DMS79 treated with DMSO at 0.1 percent for 48 hours (cell line): ENCODE measurements at regions not wholly inside any gene's neighbourhood (a gene's known extent, or its start where the extent isn't known, plus 50 kb on each side); places are given as distances from the start of the nearest gene placed in this dataset.

Source experiments
- DNase-seq: peaks from one replicate; lab custom pipeline; 2025; lab: John Stamatoyannopoulos, UW

DNA sequence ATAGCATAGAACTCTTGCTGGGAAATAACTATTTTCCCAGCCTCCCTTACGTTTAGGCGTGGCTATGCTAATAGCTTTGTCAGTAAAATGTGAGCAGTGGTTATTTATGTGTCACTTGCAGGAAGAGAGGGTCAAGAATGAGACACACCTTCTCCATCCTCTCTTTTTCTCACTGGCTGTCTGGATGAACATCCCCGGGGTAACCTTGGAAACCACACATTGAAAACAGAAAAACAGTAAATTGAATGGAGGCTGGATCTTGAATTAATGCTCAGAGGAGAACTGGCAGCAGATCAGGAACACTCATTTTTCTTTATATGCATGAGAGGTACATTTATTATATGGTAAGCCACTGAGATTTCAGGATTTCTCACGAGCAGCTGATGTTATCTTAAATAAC, 127.6 kb downstream of the DNAJB9 start:
- DNase-seq = no peak

DNA sequence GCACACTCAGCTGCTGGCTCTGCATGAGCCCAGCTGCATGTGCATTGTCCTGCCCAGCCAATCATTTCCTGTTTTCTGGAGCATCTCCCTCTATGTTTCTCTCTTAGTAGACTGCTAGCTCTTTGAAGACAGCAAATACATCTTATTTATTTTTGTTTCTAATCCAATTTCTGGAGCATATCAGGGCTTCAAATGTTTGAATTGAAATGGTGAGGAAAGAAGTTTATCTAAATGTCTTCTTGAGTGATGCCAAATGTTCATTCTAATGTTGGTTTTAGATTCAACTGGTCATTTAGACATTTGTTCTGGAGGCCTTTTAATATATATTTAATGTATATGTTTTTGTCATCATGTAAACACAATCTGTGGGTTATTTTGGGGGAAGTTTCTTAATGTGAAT, 141.9 kb downstream of the DNAJB9 start:
- DNase-seq = no peak

DNA sequence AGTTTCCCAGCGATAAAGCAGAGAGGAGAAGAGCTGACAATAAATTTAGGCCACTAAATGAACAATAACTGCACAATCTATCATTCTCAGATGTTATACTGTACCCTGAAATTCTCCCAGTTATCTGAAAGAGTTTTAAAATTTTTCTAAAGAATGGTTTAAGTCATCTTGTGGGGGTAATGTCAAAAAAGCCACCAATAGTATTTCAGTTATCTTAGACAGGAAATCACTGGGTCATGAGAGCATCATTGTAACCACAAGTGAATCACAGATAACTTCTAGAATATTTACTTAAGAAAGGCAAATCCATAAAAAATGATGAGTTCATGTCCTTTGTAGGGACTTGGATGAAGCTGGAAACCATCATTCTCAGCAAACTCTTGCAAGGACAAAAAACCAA, 147.1 kb downstream of the DNAJB9 start:
- DNase-seq = no peak

DNA sequence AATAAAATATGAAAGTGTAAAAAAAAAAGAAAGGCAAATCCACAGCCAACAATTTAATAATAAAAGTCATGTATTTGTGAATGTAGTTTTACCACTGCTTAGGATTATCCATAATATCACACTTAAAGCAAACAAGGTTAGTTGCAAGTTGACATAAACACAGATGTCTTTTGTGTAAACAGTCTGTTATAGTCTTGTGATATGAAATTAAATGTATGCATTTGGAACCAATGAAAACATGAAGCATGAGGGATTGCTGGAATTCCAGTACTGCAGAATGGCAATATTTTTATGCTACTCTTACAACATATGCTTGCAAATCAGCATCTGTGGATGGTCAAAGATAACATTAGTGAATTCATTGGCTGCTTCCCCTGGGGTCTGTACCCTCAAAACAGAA, 148.1 kb downstream of the DNAJB9 start:
- no peak for DNase-seq

DNA sequence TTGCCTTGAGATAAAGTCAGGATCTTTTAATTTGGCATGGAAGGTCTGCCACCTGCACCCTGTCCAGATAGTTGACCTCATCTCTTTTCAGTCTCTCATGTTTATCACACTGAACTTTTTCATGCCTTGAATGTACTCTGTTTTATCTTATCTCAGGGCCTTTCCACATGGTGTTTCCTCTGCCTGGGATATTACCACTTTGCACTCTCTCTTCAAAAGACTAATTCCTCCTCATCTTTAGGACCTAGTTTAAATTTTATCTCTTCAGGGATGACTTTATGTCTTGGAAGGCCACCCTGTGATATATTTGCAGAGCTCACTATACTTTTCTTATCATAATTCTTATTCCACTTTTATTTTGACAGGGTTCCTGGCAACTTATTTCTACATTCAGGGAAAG, 150.0 kb downstream of the DNAJB9 start:
- no peak for DNase-seq

DNA sequence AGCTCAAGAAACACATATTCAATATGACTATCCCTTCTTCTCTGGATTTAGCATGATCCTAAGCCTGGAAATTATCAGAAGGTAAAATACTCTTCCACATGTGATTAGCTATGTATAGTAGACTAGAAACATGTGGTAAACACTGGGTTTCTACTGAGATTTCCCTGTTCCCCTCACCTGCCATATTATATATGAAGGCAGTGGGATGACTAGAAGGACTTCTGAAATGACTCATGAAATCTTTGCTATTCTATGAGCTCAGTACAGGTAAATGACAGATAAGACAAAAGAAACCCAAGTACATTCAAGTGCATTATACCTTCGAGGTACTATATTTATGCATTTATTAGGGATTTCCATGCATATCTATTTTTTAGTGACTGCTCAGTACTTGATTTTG, 152.9 kb downstream of the DNAJB9 start:
- DNase-seq = no peak

DNA sequence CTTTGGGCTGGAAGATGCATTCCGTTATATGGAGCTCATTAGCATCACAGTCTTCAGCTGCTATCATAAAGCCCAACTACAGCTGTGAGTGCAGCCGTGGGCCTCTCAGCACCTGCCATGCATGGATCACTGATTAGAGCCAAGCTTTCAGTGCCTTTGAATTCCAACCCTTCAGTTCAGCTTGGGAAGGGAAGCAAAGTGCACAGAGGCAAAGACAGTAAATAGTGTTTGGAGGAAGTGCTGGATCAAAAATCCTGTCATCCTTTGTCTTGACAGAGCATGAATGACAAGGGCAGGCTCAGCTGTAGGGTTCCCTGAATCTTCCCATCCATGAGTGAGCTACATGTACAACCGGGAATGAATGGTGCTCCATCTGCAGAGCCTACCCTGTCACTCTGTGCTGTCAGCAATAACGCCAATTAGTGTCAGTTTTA, 153.7 kb downstream of the DNAJB9 start:
- peak; percentile 33 for DNase-seq

DNA sequence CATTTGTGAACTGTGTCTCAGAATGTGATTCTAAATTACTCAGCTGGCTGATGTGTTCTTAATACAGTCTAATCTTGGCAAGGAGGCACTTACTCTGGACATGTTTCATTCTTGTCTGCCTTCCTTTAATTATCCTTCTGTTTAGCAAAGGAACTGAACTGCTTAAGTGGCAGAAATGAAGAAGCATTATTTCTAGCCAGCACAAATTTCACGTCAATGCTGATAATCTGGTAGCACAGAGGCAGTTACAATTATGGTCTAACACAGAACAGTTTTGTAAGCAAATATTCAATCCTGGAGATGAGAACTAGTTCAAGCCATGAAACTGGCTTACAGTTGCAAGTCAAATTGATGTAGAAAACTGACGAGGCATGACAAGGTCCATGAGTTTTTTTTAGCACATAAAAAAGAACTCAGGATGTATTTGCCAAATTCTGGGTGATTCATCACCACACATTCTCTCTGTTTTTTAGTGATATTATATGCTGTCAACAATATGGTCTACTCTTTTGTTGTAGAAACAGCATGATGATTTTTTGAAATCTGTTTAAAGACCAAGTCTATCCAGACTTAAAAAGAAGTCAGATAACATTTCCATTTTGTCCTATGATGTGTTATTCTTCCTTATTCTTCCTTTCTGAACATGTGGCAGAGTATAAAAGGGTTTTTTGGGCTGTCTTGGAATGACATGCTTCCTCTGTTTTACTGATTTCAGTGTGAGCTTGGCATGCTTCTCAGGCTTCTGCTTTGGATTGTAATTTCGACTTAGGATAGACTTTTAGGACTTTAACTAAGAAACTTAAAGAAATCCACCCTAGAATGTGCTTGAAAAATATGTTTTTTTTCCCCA, 154.8 kb downstream of the DNAJB9 start:
- no peak for DNase-seq

DNA sequence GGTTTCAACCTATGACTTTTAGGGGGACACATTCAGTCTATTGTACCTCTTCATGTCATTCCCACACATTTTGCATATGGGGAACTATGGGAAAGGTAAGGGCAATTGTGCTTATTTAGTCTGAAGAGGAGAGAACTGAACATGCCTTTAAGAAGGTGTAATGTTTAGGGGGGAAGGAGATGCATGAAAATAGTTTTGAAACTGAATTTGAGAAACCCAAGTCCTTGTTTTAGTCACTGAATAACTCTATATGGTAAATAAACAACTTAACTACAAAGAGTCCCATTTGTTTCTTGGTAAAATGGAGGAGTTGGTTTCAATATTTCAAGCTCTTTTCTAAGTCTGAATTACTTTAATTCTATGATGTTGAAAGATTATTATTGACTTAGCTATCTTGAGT, 166.1 kb downstream of the DNAJB9 start:
- peak; percentile 44 for DNase-seq

DNA sequence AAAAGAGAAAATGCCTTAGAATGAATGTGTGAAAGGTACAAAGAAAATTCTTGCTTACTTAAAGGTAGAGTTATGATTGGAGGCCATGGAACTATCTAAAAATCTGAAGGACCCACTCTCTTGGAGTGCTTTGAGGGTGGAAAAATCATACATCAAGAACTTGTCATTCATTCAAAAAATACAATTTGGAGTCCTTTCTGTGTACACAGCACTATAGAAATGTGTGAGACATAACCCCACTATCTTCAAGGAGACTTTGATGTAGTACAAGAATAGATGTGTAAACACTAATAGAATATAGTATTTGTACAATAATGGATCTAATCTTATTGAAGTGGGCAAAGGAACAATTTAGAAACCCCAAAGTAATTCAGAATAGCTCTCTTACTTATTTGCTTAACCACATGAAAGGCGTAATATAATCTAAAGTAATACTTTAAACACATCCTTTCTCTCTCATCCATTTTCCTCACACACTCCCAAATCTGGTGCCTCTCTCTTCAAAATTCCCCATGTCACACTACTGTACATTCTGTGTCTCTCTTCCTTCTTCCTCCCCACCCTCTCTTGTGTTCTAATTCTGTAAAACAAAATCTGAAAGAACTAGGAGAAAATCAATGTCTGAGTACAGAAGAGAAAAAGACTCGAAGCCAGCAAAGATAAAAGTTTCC, 166.7 kb downstream of the DNAJB9 start:
- peak; percentile 74 for DNase-seq

DNA sequence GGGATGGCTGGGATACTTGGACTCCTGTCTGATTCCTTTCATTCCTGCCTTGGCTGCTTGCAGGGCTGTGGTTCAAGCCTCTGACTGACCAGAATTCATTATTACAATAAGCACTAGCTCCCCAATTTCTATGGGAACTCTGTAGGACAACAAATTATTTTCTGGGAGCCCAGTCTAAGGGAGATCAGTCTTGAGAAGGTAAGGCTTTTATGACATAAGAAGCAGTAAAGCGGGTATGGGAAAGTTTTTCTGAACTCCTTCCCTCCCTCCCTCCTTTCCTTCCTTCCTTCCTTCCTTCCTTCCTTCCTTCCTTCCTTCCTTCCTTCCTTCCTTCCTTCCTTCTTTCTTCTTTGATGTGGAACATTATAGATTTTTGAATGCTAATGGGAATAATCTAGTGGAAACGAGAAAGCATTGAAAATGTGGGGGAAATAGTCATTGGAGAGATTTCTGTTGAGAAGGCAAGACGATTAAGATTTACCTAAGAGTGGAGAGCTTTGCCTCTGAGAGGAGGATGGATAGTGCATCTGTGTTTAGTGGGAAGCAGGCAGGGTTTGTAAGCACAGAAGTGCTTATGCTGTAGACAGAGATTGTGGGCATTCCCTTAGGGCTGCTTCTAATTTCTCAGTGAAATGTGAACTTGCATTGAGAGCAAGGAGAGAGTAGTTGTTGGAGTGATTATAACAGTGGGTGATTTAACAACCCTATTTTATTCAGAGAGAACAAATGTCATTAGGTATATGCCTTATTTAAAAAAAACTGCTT, 201.5 kb downstream of the DNAJB9 start:
- DNase-seq = no peak

DNA sequence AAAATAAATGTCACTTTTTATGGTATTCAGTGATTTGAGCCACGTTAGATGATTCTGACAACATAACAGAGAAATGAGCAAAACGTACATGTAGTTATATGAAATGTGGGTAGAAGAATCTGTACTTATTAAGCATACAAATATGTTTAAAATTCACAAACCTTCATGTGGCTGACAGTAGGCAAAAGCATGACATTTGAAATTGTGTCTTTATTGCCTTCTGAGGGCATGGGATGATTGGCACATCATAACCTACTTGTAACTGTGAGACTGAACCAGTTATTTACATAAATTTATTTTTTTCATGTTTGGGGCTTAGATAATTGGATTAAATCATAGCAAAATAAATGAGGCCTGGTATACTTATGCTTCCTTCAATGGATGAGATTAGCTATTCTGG, 202.2 kb downstream of the DNAJB9 start:
- no peak for DNase-seq

DNA sequence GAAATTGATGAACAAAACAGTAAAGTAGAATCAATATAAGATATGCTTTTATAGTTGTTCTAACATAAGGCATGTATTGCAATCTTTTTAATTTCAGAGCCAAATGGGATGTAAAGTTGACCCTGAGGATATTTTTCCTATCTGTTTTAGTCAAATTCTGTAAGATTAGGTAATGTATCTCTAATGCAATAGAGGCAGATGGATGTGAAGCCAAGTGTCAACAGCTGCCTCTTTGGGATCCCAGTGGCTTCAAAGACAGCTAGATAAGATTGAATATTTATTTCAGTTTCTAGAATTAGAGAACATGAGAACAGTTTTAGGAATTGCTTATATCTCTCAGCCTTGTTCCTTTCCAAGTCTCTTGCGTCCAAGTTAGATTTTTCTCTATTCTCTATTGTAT, 208.3 kb downstream of the DNAJB9 start:
- DNase-seq = no peak

DNA sequence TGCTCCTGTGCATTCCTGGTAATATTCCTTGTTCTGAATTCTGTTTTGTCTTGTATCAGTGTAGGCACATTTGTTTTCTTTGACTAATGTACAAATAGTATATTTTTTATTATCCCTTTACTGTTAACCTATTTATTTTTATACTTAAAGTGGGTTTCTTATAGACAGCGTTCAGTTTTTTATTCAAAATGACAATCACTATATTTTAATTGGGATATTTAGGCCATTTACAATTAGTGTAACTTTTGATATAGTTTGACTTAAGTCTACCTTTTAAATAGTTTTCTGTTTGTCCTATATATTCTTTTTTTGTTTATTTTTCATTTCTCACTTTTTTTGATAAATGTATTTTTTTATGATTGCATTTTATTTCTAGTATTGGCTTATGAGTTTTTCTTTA, 219.8 kb downstream of the DNAJB9 start:
- no peak for DNase-seq

DNA sequence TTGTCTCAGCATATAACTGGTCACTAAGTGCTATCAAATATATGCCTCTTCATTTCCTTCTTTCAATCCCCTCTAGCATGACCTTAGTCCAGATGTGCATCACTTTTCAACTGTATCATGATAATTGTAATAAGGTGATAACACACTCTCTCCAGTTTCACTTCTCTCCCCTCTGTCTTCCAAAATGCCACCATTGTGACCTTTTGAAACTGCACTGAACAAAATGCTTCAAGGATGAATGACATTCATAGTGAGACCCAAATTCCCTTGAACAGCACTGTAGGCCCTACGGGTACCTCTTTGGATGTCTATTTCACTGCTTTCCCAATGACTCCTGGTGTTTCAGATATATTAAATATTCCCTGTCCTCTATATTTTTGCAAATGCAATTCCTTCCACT, 224.8 kb downstream of the DNAJB9 start:
- no peak for DNase-seq

DNA sequence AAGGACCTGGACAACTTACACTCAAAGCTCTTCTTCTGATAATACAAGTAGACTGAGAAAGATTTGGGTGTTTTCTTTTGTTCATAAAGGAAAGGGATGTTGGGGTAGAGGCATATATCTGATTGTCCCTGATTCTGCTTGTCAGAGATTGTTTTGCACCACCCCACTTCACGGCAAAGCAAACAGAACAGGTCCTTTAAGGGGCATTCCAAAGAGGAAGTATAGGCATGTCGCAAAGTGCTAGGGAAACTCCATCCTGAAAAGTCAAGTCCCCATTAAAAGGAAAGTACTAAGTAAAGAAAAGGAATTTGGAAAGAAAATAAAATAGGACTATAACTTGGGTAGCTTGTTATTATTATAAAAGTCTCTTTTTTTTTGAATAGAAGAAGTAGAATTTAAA, 233.0 kb downstream of the DNAJB9 start:
- no peak for DNase-seq

DNA sequence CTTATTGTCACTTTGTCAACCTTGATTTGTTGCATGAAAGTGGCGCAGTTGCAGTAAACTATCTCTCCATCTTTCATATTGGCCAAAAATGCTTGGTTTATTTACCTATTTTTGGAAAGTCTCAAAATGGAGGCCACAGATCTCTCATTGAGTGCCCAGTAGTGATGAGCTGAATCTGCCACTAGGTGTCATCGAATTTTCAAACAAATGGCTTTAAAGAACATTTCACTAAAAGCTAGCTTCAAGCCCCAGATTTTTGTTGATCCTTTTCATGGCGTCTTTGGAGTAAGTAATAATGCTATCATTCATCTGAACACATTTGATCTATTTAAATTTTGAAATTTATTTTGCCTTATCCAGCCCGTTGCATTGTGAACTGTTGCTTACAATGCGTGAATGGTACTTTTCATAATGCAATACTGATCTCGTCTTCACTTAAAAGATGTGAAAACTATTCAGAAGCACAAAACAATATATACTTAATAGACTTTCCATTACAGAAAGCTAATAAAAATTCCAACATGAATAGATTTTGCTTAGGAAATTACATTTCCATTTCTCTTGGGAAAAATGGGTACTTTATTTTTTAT, 236.2 kb downstream of the DNAJB9 start:
- no peak for DNase-seq

DNA sequence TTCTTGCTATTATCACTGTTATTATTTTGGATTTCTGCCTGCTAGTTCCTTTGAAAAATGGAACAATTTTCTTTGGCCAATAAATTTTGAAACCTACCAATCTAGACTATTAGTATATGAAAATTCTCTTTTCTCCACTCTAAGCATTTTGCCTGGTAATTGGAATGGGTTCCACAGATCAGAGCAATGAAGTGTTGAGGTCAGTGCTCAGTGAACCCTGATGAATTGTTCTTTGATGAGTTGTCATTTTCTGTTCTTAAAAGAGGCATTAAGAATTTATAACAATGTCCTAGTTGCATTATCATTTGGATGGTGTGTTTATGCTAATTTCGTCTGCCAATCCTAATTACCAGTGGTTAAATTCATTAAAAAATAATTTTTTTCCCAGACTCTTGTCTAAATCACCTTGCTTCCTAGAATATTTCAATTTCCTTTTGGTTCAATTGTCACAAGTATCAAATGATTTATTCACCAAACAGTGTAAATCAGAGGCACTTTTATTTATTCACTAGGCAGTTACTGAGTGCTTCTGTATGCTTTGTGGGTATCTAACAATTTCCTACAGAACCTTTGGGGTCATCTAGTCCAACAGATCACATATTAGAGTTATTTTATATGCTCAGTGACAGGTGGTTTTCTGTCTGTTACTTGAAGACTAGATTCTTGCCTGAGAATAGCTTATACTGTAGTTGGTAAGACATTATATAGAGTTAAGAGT, 239.0 kb downstream of the DNAJB9 start:
- DNase-seq = no peak

DNA sequence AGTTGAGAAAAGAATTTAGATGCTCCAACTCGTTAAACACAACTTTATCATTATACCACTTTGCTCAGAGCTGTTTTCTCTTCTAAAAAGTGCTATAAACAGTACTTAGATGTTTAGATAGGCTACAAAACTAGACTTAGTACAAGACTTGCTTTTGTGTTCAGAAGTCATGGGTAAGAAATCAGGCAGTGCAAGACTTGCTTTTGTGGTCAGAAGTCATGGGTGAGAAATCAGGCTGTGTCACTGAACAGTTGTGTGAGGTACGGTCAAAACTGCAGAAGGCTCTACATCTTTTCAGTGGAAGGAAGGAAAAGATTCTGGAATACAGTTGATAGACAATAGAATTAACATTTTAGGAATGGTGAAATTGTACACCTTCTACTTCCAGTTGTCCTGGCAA, 239.7 kb downstream of the DNAJB9 start:
- no peak for DNase-seq

DNA sequence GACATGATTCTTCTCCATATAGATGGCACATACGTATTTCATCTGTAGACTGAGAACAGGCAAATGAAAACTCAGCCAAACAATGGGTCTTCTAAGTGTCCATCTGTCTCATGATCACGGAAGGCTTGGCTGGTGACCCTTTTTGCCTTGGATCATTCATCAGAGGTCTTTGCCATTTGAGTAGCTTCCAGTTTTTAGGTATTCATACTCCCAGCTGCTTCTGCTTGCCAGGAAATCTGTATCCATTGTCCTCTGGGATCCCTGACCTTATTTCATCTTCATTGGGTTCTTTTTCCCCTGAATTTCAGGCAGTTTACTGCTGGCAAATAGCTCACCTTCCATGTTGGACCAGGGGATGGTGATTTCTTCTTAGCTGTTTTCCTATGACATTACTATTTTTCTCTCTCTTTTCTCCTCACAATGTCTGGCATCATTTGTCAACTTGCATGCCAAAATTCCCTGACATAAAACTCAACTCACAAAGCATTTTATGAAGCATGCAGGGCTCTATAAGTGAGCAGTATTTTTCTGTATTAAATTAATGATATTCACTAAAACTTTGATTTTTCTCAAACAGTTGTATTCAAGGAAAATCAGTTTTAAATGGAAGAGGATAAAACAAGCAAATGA, 241.2 kb downstream of the DNAJB9 start:
- DNase-seq = no peak

DNA sequence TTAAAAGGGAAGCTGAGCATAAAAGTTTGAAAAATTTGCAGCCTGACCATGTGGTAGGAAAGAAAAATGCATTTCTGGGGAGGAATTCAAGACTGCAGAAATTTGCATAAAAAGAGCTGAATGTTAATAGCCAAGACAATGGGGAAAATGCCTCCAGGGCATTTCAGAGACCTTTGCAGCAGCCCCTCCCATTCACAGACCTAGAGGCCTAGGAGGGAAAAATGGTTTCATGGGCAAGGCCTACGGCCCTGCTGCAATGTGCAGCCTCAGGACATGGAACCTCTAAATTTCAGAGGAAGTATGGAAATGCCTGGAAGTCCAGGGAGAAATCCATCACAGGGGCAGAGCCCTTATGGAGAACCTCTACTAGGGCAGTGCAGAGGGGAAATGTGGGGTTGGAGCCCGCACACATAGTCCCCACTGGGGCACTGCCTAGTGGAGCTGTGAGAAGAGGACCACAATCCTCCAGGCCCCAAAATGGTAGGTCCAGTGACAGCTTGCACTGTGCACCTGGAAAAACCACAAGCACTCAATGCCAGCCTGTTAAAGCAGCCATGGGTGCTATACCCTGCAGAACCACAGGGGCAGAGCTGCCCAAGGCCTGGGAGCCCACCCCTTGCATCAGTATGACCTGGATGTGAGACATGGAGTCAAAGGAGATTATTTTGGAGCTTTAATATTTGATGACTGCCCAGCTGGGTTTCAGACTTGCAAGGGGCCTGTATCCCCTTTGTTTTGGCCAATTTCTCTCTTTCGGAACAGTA, 243.8 kb downstream of the DNAJB9 start:
- DNase-seq = no peak
